ENCODE measurements at regions not wholly inside any gene's neighbourhood (a gene's known extent, or its start where the extent isn't known, plus 50 kb on each side); places are given as distances from the start of the nearest gene placed in this dataset.

DNA sequence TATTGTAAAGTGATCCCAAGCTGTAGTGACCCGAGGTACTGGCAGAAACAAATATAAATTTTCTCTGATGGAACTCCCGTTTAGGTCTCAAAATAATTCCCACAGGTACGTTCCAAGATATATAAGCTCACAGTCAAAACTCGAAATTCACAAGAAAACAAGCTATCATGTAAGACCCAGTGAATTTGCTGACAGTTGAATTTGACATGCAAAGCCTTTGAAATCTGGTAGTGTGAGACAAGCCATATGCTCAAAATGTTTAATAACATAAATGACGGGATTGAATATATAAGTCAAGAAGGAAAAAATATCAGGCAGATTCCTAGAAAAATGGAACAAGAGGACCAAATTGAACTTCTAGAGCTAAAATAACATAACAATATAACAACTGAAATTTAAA is 252.8 kb downstream of the TMA16 start:
- TF ChIP-seq ATF1 (CRISPR knock-in tag; IDR thresholded peaks at IDR 0.05) (no peak), NFE2L1 (CRISPR knock-in tag; IDR thresholded peaks at IDR 0.05) (no peak)
- TF ChIP-seq, protein P1, sequence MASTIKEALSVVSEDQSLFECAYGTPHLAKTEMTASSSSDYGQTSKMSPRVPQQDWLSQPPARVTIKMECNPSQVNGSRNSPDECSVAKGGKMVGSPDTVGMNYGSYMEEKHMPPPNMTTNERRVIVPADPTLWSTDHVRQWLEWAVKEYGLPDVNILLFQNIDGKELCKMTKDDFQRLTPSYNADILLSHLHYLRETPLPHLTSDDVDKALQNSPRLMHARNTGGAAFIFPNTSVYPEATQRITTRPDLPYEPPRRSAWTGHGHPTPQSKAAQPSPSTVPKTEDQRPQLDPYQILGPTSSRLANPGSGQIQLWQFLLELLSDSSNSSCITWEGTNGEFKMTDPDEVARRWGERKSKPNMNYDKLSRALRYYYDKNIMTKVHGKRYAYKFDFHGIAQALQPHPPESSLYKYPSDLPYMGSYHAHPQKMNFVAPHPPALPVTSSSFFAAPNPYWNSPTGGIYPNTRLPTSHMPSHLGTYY (CRISPR knock-in tag; IDR thresholded peaks at IDR 0.05), result no peak
- TF ChIP-seq, protein P2, sequence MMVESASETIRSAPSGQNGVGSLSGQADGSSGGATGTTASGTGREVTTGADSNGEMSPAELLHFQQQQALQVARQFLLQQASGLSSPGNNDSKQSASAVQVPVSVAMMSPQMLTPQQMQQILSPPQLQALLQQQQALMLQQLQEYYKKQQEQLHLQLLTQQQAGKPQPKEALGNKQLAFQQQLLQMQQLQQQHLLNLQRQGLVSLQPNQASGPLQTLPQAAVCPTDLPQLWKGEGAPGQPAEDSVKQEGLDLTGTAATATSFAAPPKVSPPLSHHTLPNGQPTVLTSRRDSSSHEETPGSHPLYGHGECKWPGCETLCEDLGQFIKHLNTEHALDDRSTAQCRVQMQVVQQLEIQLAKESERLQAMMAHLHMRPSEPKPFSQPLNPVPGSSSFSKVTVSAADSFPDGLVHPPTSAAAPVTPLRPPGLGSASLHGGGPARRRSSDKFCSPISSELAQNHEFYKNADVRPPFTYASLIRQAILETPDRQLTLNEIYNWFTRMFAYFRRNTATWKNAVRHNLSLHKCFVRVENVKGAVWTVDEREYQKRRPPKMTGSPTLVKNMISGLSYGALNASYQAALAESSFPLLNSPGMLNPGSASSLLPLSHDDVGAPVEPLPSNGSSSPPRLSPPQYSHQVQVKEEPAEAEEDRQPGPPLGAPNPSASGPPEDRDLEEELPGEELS (CRISPR knock-in tag; IDR thresholded peaks at IDR 0.05), result no peak
- TF ChIP-seq, protein P3, sequence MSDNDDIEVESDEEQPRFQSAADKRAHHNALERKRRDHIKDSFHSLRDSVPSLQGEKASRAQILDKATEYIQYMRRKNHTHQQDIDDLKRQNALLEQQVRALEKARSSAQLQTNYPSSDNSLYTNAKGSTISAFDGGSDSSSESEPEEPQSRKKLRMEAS (CRISPR knock-in tag; IDR thresholded peaks at IDR 0.05), result no peak
- TF ChIP-seq, protein P4, sequence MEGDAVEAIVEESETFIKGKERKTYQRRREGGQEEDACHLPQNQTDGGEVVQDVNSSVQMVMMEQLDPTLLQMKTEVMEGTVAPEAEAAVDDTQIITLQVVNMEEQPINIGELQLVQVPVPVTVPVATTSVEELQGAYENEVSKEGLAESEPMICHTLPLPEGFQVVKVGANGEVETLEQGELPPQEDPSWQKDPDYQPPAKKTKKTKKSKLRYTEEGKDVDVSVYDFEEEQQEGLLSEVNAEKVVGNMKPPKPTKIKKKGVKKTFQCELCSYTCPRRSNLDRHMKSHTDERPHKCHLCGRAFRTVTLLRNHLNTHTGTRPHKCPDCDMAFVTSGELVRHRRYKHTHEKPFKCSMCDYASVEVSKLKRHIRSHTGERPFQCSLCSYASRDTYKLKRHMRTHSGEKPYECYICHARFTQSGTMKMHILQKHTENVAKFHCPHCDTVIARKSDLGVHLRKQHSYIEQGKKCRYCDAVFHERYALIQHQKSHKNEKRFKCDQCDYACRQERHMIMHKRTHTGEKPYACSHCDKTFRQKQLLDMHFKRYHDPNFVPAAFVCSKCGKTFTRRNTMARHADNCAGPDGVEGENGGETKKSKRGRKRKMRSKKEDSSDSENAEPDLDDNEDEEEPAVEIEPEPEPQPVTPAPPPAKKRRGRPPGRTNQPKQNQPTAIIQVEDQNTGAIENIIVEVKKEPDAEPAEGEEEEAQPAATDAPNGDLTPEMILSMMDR (IDR thresholded peaks at IDR 0.05), result no peak

Measured in WTC11 (cell line).